CD4-positive, alpha-beta T cell treated with Interleukin-2 at 100 ng/mL for 4 hours (primary cell): ENCODE measurements at regions not wholly inside any gene's neighbourhood (a gene's known extent, or its start where the extent isn't known, plus 50 kb on each side); places are given as distances from the start of the nearest gene placed in this dataset.

Experiments used
- DNase-seq: peaks from one replicate; pipeline ENCODE4 v3.0.0-alpha.2; 2020; ENCODE audit warnings: low spot score

- no peak for DNase-seq
These were observed 248.8 kb upstream of the PBX1 start for GRCh38 chr1:164310166-164310565.

GRCh38 chr1:164311377-164311776 is 247.6 kb upstream of the PBX1 start:
- DNase-seq = no peak

GRCh38 chr1:164320790-164321731 is 237.9 kb upstream of the PBX1 start:
- DNase-seq = no peak

- no peak for DNase-seq
These were observed 233.2 kb upstream of the PBX1 start for GRCh38 chr1:164325786-164326185.

GRCh38 chr1:164333387-164333786 is 225.6 kb upstream of the PBX1 start:
- DNase-seq = no peak

- DNase-seq = no peak
These were observed 221.6 kb upstream of the PBX1 start for GRCh38 chr1:164337394-164337793.

- DNase-seq = no peak
These were observed 221.1 kb upstream of the PBX1 start for GRCh38 chr1:164337885-164338284.

GRCh38 chr1:164343189-164343588 is 215.8 kb upstream of the PBX1 start:
- DNase-seq = no peak

- no peak for DNase-seq
These were observed 211.0 kb upstream of the PBX1 start for GRCh38 chr1:164347980-164348379.

GRCh38 chr1:164356511-164356910 is 202.5 kb upstream of the PBX1 start:
- no peak for DNase-seq

GRCh38 chr1:164360265-164360664 is 198.7 kb upstream of the PBX1 start:
- DNase-seq = no peak

- no peak for DNase-seq
These were observed 197.1 kb upstream of the PBX1 start for GRCh38 chr1:164361927-164362326.

- no peak for DNase-seq
These were observed 195.0 kb upstream of the PBX1 start for GRCh38 chr1:164363980-164364379.

GRCh38 chr1:164366014-164366413 is 193.0 kb upstream of the PBX1 start:
- no peak for DNase-seq

GRCh38 chr1:164369698-164370365 is 189.2 kb upstream of the PBX1 start:
- DNase-seq = no peak

GRCh38 chr1:164380893-164381292 is 178.1 kb upstream of the PBX1 start:
- DNase-seq = no peak

- no peak for DNase-seq
These were observed 176.6 kb upstream of the PBX1 start for GRCh38 chr1:164382384-164382783.

- DNase-seq = no peak
These were observed 174.7 kb upstream of the PBX1 start for GRCh38 chr1:164384262-164384661.

GRCh38 chr1:164417016-164417704 is 141.8 kb upstream of the PBX1 start:
- no peak for DNase-seq

GRCh38 chr1:164423136-164423535 is 135.8 kb upstream of the PBX1 start:
- DNase-seq = no peak

- no peak for DNase-seq
These were observed 125.7 kb upstream of the PBX1 start for GRCh38 chr1:164433141-164433817.

GRCh38 chr1:164433818-164434170 is 125.2 kb upstream of the PBX1 start:
- no peak for DNase-seq
